CD14-positive monocyte (primary cell): ENCODE measurements at regions not wholly inside any gene's neighbourhood (a gene's known extent, or its start where the extent isn't known, plus 50 kb on each side); places are given as distances from the start of the nearest gene placed in this dataset.

Experiments used
- DNase-seq, 3 donors: peaks; one replicate each; pipeline ENCODE4 v3.0.0-alpha.2; 2011 to 2022
- H2AFZ ChIP-seq: 2 replicates; pipeline ENCODE4 v1.6.0; 2012; ENCODE audit warnings: mild to moderate bottlenecking, low read depth, low read length, inconsistent platforms; ENCODE audit not compliant: insufficient read depth, poor library complexity, severe bottlenecking
- H3K27ac ChIP-seq, 2 donors: 1 replicate in 1 of 2; 2 replicates in 1 of 2; pipeline ENCODE4 v1.5.1; 2012 to 2013; ENCODE audit warnings: low read length in 2 of 2, control low read depth in 1 of 2, inconsistent platforms in 1 of 2, low read depth in 1 of 2, mild to moderate bottlenecking in 1 of 2
- H3K27me3 ChIP-seq, 2 donors: one replicate each; pipeline versions ENCODE4 v1.6.0 to v1.6.1; 2011 to 2013; ENCODE audit warnings: low read length in 2 of 2; ENCODE audit not compliant: control insufficient read depth in 2 of 2, insufficient read depth in 2 of 2
- H3K36me3 ChIP-seq, 2 donors: replicated peaks in 1 of 2; 1 replicate in 1 of 2; 2 replicates in 1 of 2; pipeline versions ENCODE4 v1.5.1 to v1.6.1; 2012 to 2013; ENCODE audit warnings: low read length in 2 of 2, control low read depth in 1 of 2, inconsistent platforms in 1 of 2, mild to moderate bottlenecking in 1 of 2; ENCODE audit not compliant: insufficient read depth in 2 of 2, control insufficient read depth in 1 of 2
- H3K4me1 ChIP-seq, 2 donors: 1 replicate in 1 of 2; 2 replicates in 1 of 2; pipeline versions ENCODE4 v1.5.1 to v1.6.1; 2012 to 2013; ENCODE audit warnings: low read length in 2 of 2, control low read depth in 1 of 2, inconsistent platforms in 1 of 2, mild to moderate bottlenecking in 1 of 2, moderate library complexity in 1 of 2; ENCODE audit not compliant: insufficient read depth in 2 of 2, control insufficient read depth in 1 of 2
- H3K4me2 ChIP-seq: replicated peaks from 2 replicates; pipeline ENCODE3; 2012; ENCODE audit warnings: low read length, moderate library complexity, mild to moderate bottlenecking; ENCODE audit not compliant: poor library complexity, severe bottlenecking; ENCODE audit errors: extremely low read depth
- H3K4me3 ChIP-seq, 3 experiments: fragments of 200-600 bp in 1 of 3; sonication (generic) in 1 of 3; replicated peaks in 1 of 3; 1 replicate in 2 of 3; 2 replicates in 1 of 3; pipeline ENCODE4 v1.5.1; 2011 to 2013; ENCODE audit warnings: low read length in 3 of 3, mild to moderate bottlenecking in 3 of 3, control low read depth in 2 of 3, low read depth in 2 of 3, inconsistent platforms in 1 of 3, moderate library complexity in 1 of 3
- H3K79me2 ChIP-seq: 2 replicates; pipeline ENCODE4 v1.6.0; 2012; ENCODE audit warnings: mild to moderate bottlenecking, control low read depth, inconsistent platforms, low read length, moderate library complexity; ENCODE audit not compliant: insufficient read depth
- H3K9ac ChIP-seq: 2 replicates; pipeline ENCODE4 v1.6.0; 2017; ENCODE audit warnings: low read length, mild to moderate bottlenecking; ENCODE audit not compliant: insufficient read depth, poor library complexity, severe bottlenecking
- H3K9me3 ChIP-seq, 2 donors: replicated peaks in 1 of 2; 1 replicate in 1 of 2; 2 replicates in 1 of 2; pipeline versions ENCODE4 v1.5.1 to v1.6.1; 2012 to 2013; ENCODE audit warnings: low read length in 2 of 2, control low read depth in 1 of 2; ENCODE audit not compliant: control insufficient read depth in 1 of 2, insufficient read depth in 1 of 2
- H4K20me1 ChIP-seq: 2 replicates; pipeline ENCODE4 v1.6.0; 2012; ENCODE audit warnings: mild to moderate bottlenecking, low read length, control low read depth, moderate library complexity; ENCODE audit not compliant: insufficient read depth
- H3K27ac Mint-ChIP-seq, 7 donors: one replicate each; pipeline ENCODE4 v1.8.0; 2020; ENCODE audit warnings: mild to moderate bottlenecking in 7 of 7, mixed read lengths in 7 of 7, moderate library complexity in 6 of 7, inconsistent platforms in 2 of 7
- H3K27me3 Mint-ChIP-seq, 3 donors: one replicate each; pipeline ENCODE4 v1.8.0; 2021 to 2022; ENCODE audit warnings: low read depth in 3 of 3, mild to moderate bottlenecking in 3 of 3, mixed read lengths in 3 of 3, moderate library complexity in 3 of 3, inconsistent platforms in 1 of 3
- H3K36me3 Mint-ChIP-seq, 2 donors: one replicate each; pipeline ENCODE4 v1.8.0; 2020; ENCODE audit warnings: mixed read lengths in 2 of 2, inconsistent platforms in 1 of 2, mild to moderate bottlenecking in 1 of 2
- H3K4me1 Mint-ChIP-seq: one replicate; pipeline ENCODE4 v1.8.0; 2020; ENCODE audit warnings: mild to moderate bottlenecking, mixed read lengths
- H3K4me3 Mint-ChIP-seq, 2 donors: one replicate each; pipeline ENCODE4 v1.8.0; 2020; ENCODE audit warnings: mild to moderate bottlenecking in 2 of 2, mixed read lengths in 2 of 2, moderate library complexity in 1 of 2
- H3K9me3 Mint-ChIP-seq, 7 donors: one replicate each; pipeline ENCODE4 v1.8.0; 2020 to 2022; ENCODE audit warnings: mixed read lengths in 7 of 7, mild to moderate bottlenecking in 6 of 7, moderate library complexity in 6 of 7, inconsistent platforms in 2 of 7
- CTCF ChIP-seq: fragments of 200-600 bp; IDR thresholded peaks from one replicate; pipeline ENCODE4 v1.8.0; 2022; ENCODE audit warnings: antibody characterized with exemption, mild to moderate bottlenecking
- WGBS: methylation state at CpG from one replicate; pipeline ENCODE4 v1.1.5; 2013; ENCODE audit warnings: missing lambda C conversion rate; ENCODE audit not compliant: insufficient coverage; 5-methylcytosine and 5-hydroxymethylcytosine counted together
- intact Hi-C, 2 donors: fragments of 100-400 bp; cut with micrococcal nuclease; formaldehyde crosslinking; loops; one replicate each; pipeline versions ENCODE4 v1.15.0 to v1.15.1; 2023

DNA sequence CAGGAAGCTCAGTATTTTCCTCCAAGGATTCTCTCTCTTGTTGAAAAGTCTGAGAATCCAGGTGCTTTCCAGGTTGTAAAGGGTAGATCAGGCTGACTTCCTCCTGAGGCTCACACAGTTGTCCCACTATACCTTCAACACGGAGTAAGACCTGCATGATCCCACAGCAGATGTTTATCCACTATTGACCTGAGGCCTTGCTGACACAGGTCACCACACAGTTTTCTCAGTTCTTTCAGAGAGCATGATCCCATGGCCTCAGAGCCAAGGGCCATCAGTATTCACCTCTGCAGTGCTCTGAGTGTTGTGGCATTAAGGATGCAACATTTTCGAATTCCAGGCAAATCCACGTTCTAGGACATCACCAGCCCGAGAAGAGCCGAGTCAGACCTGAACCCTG, 60.5 kb upstream of the ABCD3 start:
- Mint-ChIP-seq H3K27ac (no peak overlapping the region), H3K4me3 (no peak overlapping the region), H3K4me1 (peaks cover 3% of the 10 kb centered on the region), H3K9me3 (peaks cover 0 to 11% (median 2%) of the 10 kb centered on the region in 7 donors), H3K27me3 (peaks cover 0 to 3% (median 2%) of the 10 kb centered on the region in 3 donors), H3K36me3 (no peaks in the 10 kb centered on the region)
- 96% methylated on average over 5 of the region's 5 CpGs for WGBS
- no peak overlapping the region for H3K4me3 ChIP-seq
- intact Hi-C loops = no loop called here
- no peak overlapping the region for H2AFZ ChIP-seq
- no peaks in the 10 kb centered on the region for H3K9me3 ChIP-seq
- no peak overlapping the region for H3K27ac ChIP-seq
- no peaks in the 10 kb centered on the region for H3K4me1 ChIP-seq
- no peak for TF ChIP-seq CTCF
- H3K79me2 ChIP-seq = no peaks in the 10 kb centered on the region
- no peak for DNase-seq
- no peaks in the 10 kb centered on the region for H3K36me3 ChIP-seq
- no peaks in the 10 kb centered on the region for H3K27me3 ChIP-seq
- no peak overlapping the region for H3K4me2 ChIP-seq
- no peaks in the 10 kb centered on the region for H4K20me1 ChIP-seq
- H3K9ac ChIP-seq = no peak overlapping the region

DNA sequence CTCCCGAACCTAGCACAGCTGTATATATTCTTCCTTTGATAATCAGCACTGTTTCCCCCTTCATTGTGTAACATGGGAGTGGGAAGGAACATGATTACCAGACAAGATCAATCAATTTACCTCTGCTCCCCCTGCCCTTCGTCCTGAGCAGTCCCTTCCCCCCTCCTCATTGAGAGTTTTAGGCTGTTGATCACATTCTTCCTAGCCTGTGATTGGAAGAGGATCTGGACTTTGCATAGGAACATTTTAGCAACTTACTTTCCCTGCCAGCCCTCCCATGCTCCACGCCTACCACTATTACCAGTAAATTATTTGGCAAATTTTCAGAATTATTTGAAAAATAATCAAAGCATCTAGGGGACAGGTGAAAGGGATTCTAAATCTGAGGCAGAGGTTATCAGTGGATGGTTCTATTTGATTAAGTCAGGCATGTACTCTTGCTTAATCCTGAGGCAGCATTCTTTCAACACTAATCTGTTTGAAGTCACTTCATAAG, 62.7 kb upstream of the ABCD3 start:
- Histone ChIP-seq H3K4me1 (no peaks in the 10 kb centered on the region), H3K4me3 (no peak overlapping the region), H3K27ac (no peak overlapping the region), H3K36me3 (no peaks in the 10 kb centered on the region), H3K9ac (no peak overlapping the region), H3K9me3 (no peaks in the 10 kb centered on the region), H4K20me1 (no peaks in the 10 kb centered on the region), H3K4me2 (no peak overlapping the region), H2AFZ (no peak overlapping the region), H3K27me3 (no peaks in the 10 kb centered on the region), H3K79me2 (no peaks in the 10 kb centered on the region)
- Mint-ChIP-seq H3K4me3 (no peak overlapping the region), H3K4me1 (peaks cover 3% of the 10 kb centered on the region), H3K27me3 (peaks cover 0 to 5% (median 4%) of the 10 kb centered on the region in 3 donors), H3K9me3 (no peaks in the 10 kb centered on the region), H3K27ac (no peak overlapping the region), H3K36me3 (no peaks in the 10 kb centered on the region)
- DNase-seq = no peak
- WGBS = no CpG with 5 or more reads among the region's 3 CpGs
- no peak for TF ChIP-seq CTCF
- intact Hi-C loops = no loop called here
